ENCODE measurements at regions not wholly inside any gene's neighbourhood (a gene's known extent, or its start where the extent isn't known, plus 50 kb on each side); places are given as distances from the start of the nearest gene placed in this dataset.

- in situ Hi-C loops (cut with HindIII; ENCODE audit: low sequenced_read_pairs), result no loop called here
- no peak for DNase-seq (ENCODE audit: low read depth, low spot score)
- TF ChIP-seq CTCF (IDR thresholded peaks at IDR 0.05; ENCODE audit: low read depth, low read length), result no peak
- no peak overlapping the region for H3K4me3 ChIP-seq (ENCODE audit: low read depth, low read length)
These were observed 165.8 kb upstream of the KLF14 start for GRCh38 chr7:130899638-130900401.

GRCh38 chr7:130900471-130901076, 166.6 kb upstream of the KLF14 start:
- no peak for TF ChIP-seq CTCF (IDR thresholded peaks at IDR 0.05; ENCODE audit: low read depth, low read length)
- no peak overlapping the region for H3K4me3 ChIP-seq (ENCODE audit: low read depth, low read length)
- in situ Hi-C loops (cut with HindIII; ENCODE audit: low sequenced_read_pairs), result no loop called here
- no peak for DNase-seq (ENCODE audit: low read depth, low spot score)

GRCh38 chr7:130901209-130901783, 167.3 kb upstream of the KLF14 start:
- DNase-seq (ENCODE audit: low read depth, low spot score), result peak; percentile 95
- no peak for TF ChIP-seq CTCF (IDR thresholded peaks at IDR 0.05; ENCODE audit: low read depth, low read length)
- in situ Hi-C loops (cut with HindIII; ENCODE audit: low sequenced_read_pairs), result no loop called here
- H3K4me3 ChIP-seq (ENCODE audit: low read depth, low read length), result no peak overlapping the region

- in situ Hi-C loops (cut with HindIII; ENCODE audit: low sequenced_read_pairs), result no loop called here
- TF ChIP-seq CTCF (IDR thresholded peaks at IDR 0.05; ENCODE audit: low read depth, low read length), result no peak
- no peak overlapping the region for H3K4me3 ChIP-seq (ENCODE audit: low read depth, low read length)
- DNase-seq (ENCODE audit: low read depth, low spot score), result no peak
These were observed 168.8 kb upstream of the KLF14 start for GRCh38 chr7:130902755-130903357.

GRCh38 chr7:130903358-130903974, 169.5 kb upstream of the KLF14 start:
- DNase-seq (ENCODE audit: low read depth, low spot score), result peak; percentile 94
- no peak overlapping the region for H3K4me3 ChIP-seq (ENCODE audit: low read depth, low read length)
- TF ChIP-seq CTCF (IDR thresholded peaks at IDR 0.05; ENCODE audit: low read depth, low read length), result no peak
- in situ Hi-C loops (cut with HindIII; ENCODE audit: low sequenced_read_pairs), result no loop called here

- H3K4me3 ChIP-seq (ENCODE audit: low read depth, low read length), result no peak overlapping the region
- no peak for TF ChIP-seq CTCF (IDR thresholded peaks at IDR 0.05; ENCODE audit: low read depth, low read length)
- peak; percentile 94 for DNase-seq (ENCODE audit: low read depth, low spot score)
- in situ Hi-C loops (cut with HindIII; ENCODE audit: low sequenced_read_pairs), result no loop called here
These were observed 170.2 kb upstream of the KLF14 start for GRCh38 chr7:130904031-130904757.
